ENCODE measurements at regions not wholly inside any gene's neighbourhood (a gene's known extent, or its start where the extent isn't known, plus 50 kb on each side); places are given as distances from the start of the nearest gene placed in this dataset.

GRCh38 chr15:95646484-95647273 lies 683.8 kb upstream of the NR2F2 start:
- TF ChIP-seq EZH2 (IDR thresholded peaks at IDR 0.05; ENCODE audit: borderline replicate concordance, low read depth, low read length, severe bottlenecking), result no peak
- TF ChIP-seq, protein P1, sequence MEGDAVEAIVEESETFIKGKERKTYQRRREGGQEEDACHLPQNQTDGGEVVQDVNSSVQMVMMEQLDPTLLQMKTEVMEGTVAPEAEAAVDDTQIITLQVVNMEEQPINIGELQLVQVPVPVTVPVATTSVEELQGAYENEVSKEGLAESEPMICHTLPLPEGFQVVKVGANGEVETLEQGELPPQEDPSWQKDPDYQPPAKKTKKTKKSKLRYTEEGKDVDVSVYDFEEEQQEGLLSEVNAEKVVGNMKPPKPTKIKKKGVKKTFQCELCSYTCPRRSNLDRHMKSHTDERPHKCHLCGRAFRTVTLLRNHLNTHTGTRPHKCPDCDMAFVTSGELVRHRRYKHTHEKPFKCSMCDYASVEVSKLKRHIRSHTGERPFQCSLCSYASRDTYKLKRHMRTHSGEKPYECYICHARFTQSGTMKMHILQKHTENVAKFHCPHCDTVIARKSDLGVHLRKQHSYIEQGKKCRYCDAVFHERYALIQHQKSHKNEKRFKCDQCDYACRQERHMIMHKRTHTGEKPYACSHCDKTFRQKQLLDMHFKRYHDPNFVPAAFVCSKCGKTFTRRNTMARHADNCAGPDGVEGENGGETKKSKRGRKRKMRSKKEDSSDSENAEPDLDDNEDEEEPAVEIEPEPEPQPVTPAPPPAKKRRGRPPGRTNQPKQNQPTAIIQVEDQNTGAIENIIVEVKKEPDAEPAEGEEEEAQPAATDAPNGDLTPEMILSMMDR (IDR thresholded peaks at IDR 0.05; ENCODE audit: borderline replicate concordance, extremely low read depth, low read length, poor library complexity, severe bottlenecking), result no peak
- no peaks in the 10 kb centered on the region for H3K27me3 ChIP-seq (ENCODE audit: insufficient read depth, low read length, poor library complexity)
- ATAC-seq (ENCODE audit: insufficient read depth, low read depth), result no peak

GRCh38 chr15:95647531-95648277 lies 682.8 kb upstream of the NR2F2 start:
- Histone ChIP-seq H3K4me3 (ENCODE audit: low read depth in 1 of 2, low read length in 2 of 2) (no peak overlapping the region), H3K4me2 (ENCODE audit: insufficient read depth, low read length) (no peak overlapping the region), H3K9ac (ENCODE audit: low read depth, low read length) (no peak overlapping the region), H3K79me2 (ENCODE audit: insufficient read depth, low read length) (no peaks in the 10 kb centered on the region), H3K27ac (ENCODE audit: low read length) (no peak overlapping the region), H3K27me3 (ENCODE audit: insufficient read depth, low read length, poor library complexity) (no peaks in the 10 kb centered on the region), H2AFZ (ENCODE audit: low read depth, low read length) (no peak overlapping the region), H3K9me3 (ENCODE audit: insufficient read depth, low read length, severe bottlenecking) (no peaks in the 10 kb centered on the region), H3K4me1 (ENCODE audit: insufficient read depth, low read length) (no peaks in the 10 kb centered on the region), H3K36me3 (ENCODE audit: insufficient read depth, low read length) (no peaks in the 10 kb centered on the region), H4K20me1 (ENCODE audit: insufficient read depth, low read length) (no peaks in the 10 kb centered on the region)
- TF ChIP-seq EZH2 (IDR thresholded peaks at IDR 0.05; ENCODE audit: borderline replicate concordance, low read depth, low read length, severe bottlenecking), result no peak
- TF ChIP-seq, protein P1 (IDR thresholded peaks at IDR 0.05; ENCODE audit: borderline replicate concordance, extremely low read depth, low read length, poor library complexity, severe bottlenecking), result no peak
- DNase-seq (no peak), ATAC-seq (ENCODE audit: insufficient read depth, low read depth) (no peak)

More at GRCh38 chr15:95646484-95647273, 683.8 kb upstream of the NR2F2 start:
- Histone ChIP-seq H4K20me1 (ENCODE audit: insufficient read depth, low read length) (no peaks in the 10 kb centered on the region), H3K4me1 (ENCODE audit: insufficient read depth, low read length) (no peaks in the 10 kb centered on the region), H2AFZ (ENCODE audit: low read depth, low read length) (no peak overlapping the region), H3K27ac (ENCODE audit: low read length) (no peak overlapping the region), H3K9ac (ENCODE audit: low read depth, low read length) (no peak overlapping the region), H3K79me2 (ENCODE audit: insufficient read depth, low read length) (no peaks in the 10 kb centered on the region), H3K4me2 (ENCODE audit: insufficient read depth, low read length) (no peak overlapping the region), H3K9me3 (ENCODE audit: insufficient read depth, low read length, severe bottlenecking) (no peaks in the 10 kb centered on the region), H3K36me3 (ENCODE audit: insufficient read depth, low read length) (no peaks in the 10 kb centered on the region), H3K4me3 (ENCODE audit: low read depth in 1 of 2, low read length in 2 of 2) (no peak overlapping the region)
- DNase-seq, result no peak

DNA sequence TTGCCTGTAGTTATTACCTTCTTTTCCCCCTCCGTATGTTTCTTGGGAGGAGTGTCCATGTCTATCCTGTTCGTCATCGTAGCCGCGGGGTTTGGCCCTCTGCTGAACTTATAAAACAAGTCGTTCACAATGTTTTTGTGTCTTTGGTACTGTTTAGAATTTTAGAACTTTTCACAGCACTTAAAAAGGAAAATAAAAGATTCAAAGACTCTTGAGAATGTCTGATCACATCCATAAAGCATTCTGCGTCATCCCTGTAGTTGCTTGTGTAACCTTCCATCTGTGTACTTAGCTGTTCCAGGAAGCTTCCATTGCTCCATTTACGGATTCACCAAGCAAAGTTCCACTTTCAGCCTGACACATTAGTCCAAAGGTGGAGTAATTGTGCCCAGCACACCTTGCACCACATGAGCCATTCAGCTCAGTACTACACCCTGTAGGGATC lies 677.1 kb upstream of the NR2F2 start:
- Histone ChIP-seq H2AFZ (ENCODE audit: low read depth, low read length) (no peak overlapping the region), H3K27me3 (ENCODE audit: insufficient read depth, low read length, poor library complexity) (no peaks in the 10 kb centered on the region), H4K20me1 (ENCODE audit: insufficient read depth, low read length) (no peaks in the 10 kb centered on the region), H3K9me3 (ENCODE audit: insufficient read depth, low read length, severe bottlenecking) (no peaks in the 10 kb centered on the region), H3K36me3 (ENCODE audit: insufficient read depth, low read length) (no peaks in the 10 kb centered on the region), H3K4me1 (ENCODE audit: insufficient read depth, low read length) (no peaks in the 10 kb centered on the region), H3K4me3 (ENCODE audit: low read depth in 1 of 2, low read length in 2 of 2) (no peak overlapping the region), H3K79me2 (ENCODE audit: insufficient read depth, low read length) (no peaks in the 10 kb centered on the region), H3K27ac (ENCODE audit: low read length) (no peak overlapping the region), H3K4me2 (ENCODE audit: insufficient read depth, low read length) (no peak overlapping the region), H3K9ac (ENCODE audit: low read depth, low read length) (no peak overlapping the region)
- ATAC-seq (ENCODE audit: insufficient read depth, low read depth) (no peak), DNase-seq (no peak)
- TF ChIP-seq EZH2 (IDR thresholded peaks at IDR 0.05; ENCODE audit: borderline replicate concordance, low read depth, low read length, severe bottlenecking), result no peak

GRCh38 chr15:95655089-95655607 lies 675.4 kb upstream of the NR2F2 start:
- H3K36me3 ChIP-seq (ENCODE audit: insufficient read depth, low read length), result no peaks in the 10 kb centered on the region
- H3K79me2 ChIP-seq (ENCODE audit: insufficient read depth, low read length), result no peaks in the 10 kb centered on the region
- H3K4me2 ChIP-seq (ENCODE audit: insufficient read depth, low read length), result no peak overlapping the region
- no peaks in the 10 kb centered on the region for H3K9me3 ChIP-seq (ENCODE audit: insufficient read depth, low read length, severe bottlenecking)
- no peaks in the 10 kb centered on the region for H4K20me1 ChIP-seq (ENCODE audit: insufficient read depth, low read length)
- DNase-seq (no peak), ATAC-seq (ENCODE audit: insufficient read depth, low read depth) (no peak)
- no peak overlapping the region for H3K9ac ChIP-seq (ENCODE audit: low read depth, low read length)
- no peak overlapping the region for H3K27ac ChIP-seq (ENCODE audit: low read length)
- H3K27me3 ChIP-seq (ENCODE audit: insufficient read depth, low read length, poor library complexity), result no peaks in the 10 kb centered on the region
- no peak overlapping the region for H2AFZ ChIP-seq (ENCODE audit: low read depth, low read length)
- H3K4me1 ChIP-seq (ENCODE audit: insufficient read depth, low read length), result no peaks in the 10 kb centered on the region
- TF ChIP-seq EZH2 (IDR thresholded peaks at IDR 0.05; ENCODE audit: borderline replicate concordance, low read depth, low read length, severe bottlenecking), result no peak
- TF ChIP-seq, protein P1 (IDR thresholded peaks at IDR 0.05; ENCODE audit: borderline replicate concordance, extremely low read depth, low read length, poor library complexity, severe bottlenecking), result no peak
- H3K4me3 ChIP-seq (ENCODE audit: low read depth in 1 of 2, low read length in 2 of 2), result no peak overlapping the region
